Hepatocyte (in vitro differentiated cells): ENCODE measurements at regions not wholly inside any gene's neighbourhood (a gene's known extent, or its start where the extent isn't known, plus 50 kb on each side); places are given as distances from the start of the nearest gene placed in this dataset.

Source experiments
- EZH2 ChIP-seq: fragments of 200-600 bp; sonication (generic); IDR thresholded peaks from 2 replicates; pipeline ENCODE4 v1.6.1; 2016; ENCODE audit warnings: antibody characterized with exemption, mild to moderate bottlenecking, borderline replicate concordance
- EZH2phosphoT487 ChIP-seq: fragments of 200-600 bp; sonication (generic); IDR thresholded peaks from one replicate; pipeline ENCODE4 v1.6.1; 2018; ENCODE audit warnings: antibody characterized with exemption, mild to moderate bottlenecking, low read depth, moderate library complexity; ENCODE audit not compliant: unreplicated experiment, severe bottlenecking

- TF ChIP-seq EZH2 = no peak
- TF ChIP-seq EZH2phosphoT487 = no peak
Measured at GRCh38 chr14:101070540-101071492, 167.3 kb upstream of the RTL1 start.
